Adrenal gland (tissue), 9 donors: ENCODE measurements at regions not wholly inside any gene's neighbourhood (a gene's known extent, or its start where the extent isn't known, plus 50 kb on each side); places are given as distances from the start of the nearest gene placed in this dataset.

Experiments
- DNase-seq, 7 donors: peaks; one replicate each; pipeline ENCODE4 v3.0.0-alpha.2; 2019 to 2020
- H3K27ac ChIP-seq, 5 donors: fragments of 200-600 bp; sonication (generic) in 4 of 5; 1 replicate in 3 of 5; 2 replicates in 2 of 5; pipeline versions ENCODE4 v1.5.1 to v1.8.0; 2016 to 2020; ENCODE audit warnings: mild to moderate bottlenecking in 1 of 5
- H3K27me3 ChIP-seq: fragments of 200-600 bp; 2 replicates; pipeline ENCODE4 v1.8.0; 2021
- H3K36me3 ChIP-seq, 2 donors: fragments of 200-600 bp; replicated peaks in 1 of 2; 1 replicate in 1 of 2; 2 replicates in 1 of 2; pipeline versions ENCODE4 v1.5.1 to v1.8.0; 2018 to 2022
- H3K4me1 ChIP-seq, 2 donors: fragments of 200-600 bp; replicated peaks in 1 of 2; 1 replicate in 1 of 2; 2 replicates in 1 of 2; pipeline versions ENCODE4 v1.5.1 to v1.8.0; 2018 to 2021
- H3K4me3 ChIP-seq, 4 donors: fragments of 200-600 bp; sonication (generic) in 3 of 4; one replicate each; pipeline ENCODE4 v1.5.1; 2016 to 2018
- H3K9me3 ChIP-seq, 3 donors: fragments of 200-600 bp; sonication (generic) in 1 of 3; replicated peaks in 1 of 3; 1 replicate in 2 of 3; 2 replicates in 1 of 3; pipeline versions ENCODE4 v1.5.1 to v1.8.0; 2016 to 2021
- POLR2A ChIP-seq, 2 donors: fragments of 450-650 bp; IDR thresholded peaks; one replicate each; pipeline ENCODE4 v1.6.1; 2017; ENCODE audit warnings: antibody characterized with exemption in 2 of 2, mild to moderate bottlenecking in 2 of 2, moderate library complexity in 1 of 2
- WGBS, 4 donors: extraction: QIAGEN DNeasy Blood & Tissue Kit in 2 of 4; methylation state at CpG; one replicate each; pipeline versions ENCODE4 v1.1.5 to v1.1.7; 2013 to 2017; 5-methylcytosine and 5-hydroxymethylcytosine counted together
- intact Hi-C, 2 donors: fragments of 100-400 bp; cut with DNase I; formaldehyde crosslinking; loops; one replicate each; pipeline versions ENCODE4 v1.14.1 to v1.15.0; 2022 to 2023
- TF ChIP-seq, protein P1 (sequence below), 6 experiments: fragments of 450-650 bp in 4 of 6; fragments of 200-600 bp in 2 of 6; sonication (generic) in 1 of 6; IDR thresholded peaks; 1 replicate in 5 of 6; 2 replicates in 1 of 6; pipeline versions ENCODE4 v1.5.1 to v1.8.0; 2016 to 2021; ENCODE audit warnings: antibody characterized with exemption in 6 of 6, mild to moderate bottlenecking in 2 of 6, moderate library complexity in 1 of 6
- donor health status: healthy with polysubstance abuse.
- donor health status: Bipolar disorder and iron deficiency.
- donor health status: DM: yes; HTN: yes; CAD: no.
- donor health status: DM: no; HTN: no; CAD: no.
- donor health status: DM: no; HTN: no; CAD: no.

DNA sequence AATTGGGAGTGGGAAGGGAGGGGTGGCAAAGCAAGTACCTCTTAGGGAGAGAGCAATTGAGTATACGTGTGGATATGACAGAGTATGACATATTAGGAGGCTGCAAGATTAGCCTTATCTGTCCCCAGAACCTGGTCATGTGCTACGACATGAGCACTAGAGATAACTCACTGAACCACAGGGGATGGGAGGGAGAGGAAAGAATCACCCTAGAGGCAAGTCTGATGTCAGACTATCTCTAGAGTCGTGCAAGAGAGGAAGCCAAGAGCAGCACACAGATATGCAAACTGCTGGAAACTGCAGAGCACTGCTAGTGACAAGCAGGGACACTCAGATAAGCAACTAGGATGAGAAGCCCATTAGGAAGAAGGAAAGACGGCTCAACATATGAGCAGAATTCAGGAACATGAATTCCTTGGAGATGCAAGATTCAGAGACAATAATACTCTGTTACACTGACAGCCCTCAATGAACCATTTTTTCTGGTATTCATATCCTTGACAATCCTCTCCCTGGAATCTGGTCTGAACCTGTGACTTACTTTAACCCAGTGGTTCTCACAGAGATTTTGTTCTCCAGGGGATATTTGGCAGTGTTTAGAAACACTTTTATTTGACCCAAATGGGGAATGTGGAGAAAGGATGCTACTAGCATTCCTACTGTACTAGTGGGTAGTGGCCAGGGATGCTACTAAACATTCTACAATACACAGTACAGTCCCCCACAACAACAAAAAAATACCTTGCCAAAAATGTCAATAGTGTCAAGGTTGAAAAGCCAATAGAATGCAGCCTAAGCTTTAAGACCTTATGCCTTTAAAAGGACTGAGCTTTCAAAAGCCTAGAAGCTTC, 84.0 kb upstream of the BMP2K start:
- Histone ChIP-seq H3K4me3 (no peak overlapping the region), H3K27me3 (no peaks in the 10 kb centered on the region), H3K4me1 (peaks cover 8 to 25% of the 10 kb centered on the region in 2 donors), H3K27ac (no peak overlapping the region), H3K9me3 (no peaks in the 10 kb centered on the region), H3K36me3 (no peaks in the 10 kb centered on the region)
- 16 to 33% (median 27%) methylated on average over 4 of the region's 4 CpGs for WGBS, 4 donors
- peak; percentile 21 to 68 (median 38) for DNase-seq
- intact Hi-C loops = no loop called here
- TF ChIP-seq, protein P1, sequence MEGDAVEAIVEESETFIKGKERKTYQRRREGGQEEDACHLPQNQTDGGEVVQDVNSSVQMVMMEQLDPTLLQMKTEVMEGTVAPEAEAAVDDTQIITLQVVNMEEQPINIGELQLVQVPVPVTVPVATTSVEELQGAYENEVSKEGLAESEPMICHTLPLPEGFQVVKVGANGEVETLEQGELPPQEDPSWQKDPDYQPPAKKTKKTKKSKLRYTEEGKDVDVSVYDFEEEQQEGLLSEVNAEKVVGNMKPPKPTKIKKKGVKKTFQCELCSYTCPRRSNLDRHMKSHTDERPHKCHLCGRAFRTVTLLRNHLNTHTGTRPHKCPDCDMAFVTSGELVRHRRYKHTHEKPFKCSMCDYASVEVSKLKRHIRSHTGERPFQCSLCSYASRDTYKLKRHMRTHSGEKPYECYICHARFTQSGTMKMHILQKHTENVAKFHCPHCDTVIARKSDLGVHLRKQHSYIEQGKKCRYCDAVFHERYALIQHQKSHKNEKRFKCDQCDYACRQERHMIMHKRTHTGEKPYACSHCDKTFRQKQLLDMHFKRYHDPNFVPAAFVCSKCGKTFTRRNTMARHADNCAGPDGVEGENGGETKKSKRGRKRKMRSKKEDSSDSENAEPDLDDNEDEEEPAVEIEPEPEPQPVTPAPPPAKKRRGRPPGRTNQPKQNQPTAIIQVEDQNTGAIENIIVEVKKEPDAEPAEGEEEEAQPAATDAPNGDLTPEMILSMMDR (IDR thresholded peaks at IDR 0.05) = peak in 1 of 6 experiments; percentile 16
- TF ChIP-seq POLR2A (IDR thresholded peaks at IDR 0.05) = no peak

DNA sequence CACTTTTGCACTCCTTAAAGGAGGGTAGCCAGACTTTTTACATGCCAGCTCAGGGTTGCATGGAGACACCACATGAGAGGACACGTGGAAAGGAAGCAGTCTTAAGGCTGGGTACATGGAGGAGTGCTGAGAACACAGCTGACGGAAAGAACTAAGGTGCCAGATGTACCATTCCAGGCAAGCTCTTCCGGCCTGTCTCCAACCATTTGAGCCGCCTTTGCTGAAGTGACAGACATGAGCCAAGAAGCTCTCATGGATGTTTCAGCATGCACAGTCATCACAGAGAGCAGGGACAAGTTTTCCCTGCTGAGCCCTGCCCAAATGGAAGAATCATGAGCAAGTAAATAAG, 83.4 kb upstream of the BMP2K start:
- 83 to 92% (median 85%) methylated on average over 4 of the region's 4 CpGs for WGBS, 4 donors
- intact Hi-C loops = no loop called here

DNA sequence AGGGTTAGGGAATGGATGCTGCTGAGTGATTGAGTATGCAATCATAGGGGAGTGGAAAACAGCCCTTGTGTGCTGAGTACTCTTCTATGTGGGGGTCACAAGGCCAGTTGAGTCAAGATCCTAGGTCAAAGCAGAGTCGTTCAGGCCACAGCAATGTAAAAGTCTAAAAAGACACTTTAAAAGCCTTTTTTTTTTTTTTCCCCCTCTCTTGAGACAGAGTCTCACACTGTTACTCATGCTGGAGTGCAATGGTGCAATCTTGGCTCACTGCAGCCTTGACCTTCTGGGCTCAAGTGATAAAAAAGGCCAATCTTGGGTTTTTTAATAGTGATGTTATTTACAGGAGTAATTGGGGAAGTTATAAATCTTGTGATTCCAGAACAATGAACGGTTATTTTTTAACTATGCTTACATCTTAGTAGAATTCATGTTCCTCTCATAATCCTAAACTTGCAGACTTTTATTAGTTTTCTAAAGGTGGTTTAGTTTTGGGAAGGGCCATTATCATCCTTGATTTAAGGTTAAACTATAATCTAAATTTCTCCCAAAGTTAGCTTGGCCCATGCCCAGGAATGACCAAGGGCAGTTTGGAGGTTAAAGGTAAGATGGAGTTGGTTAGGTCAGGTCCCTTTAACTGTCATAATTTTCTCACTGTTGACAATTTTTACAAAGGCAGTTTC, 82.2 kb upstream of the BMP2K start:
- Histone ChIP-seq H3K9me3 (no peaks in the 10 kb centered on the region), H3K4me1 (peaks cover 8 to 25% of the 10 kb centered on the region in 2 donors), H3K36me3 (no peaks in the 10 kb centered on the region), H3K4me3 (no peak overlapping the region), H3K27ac (no peak overlapping the region), H3K27me3 (no peaks in the 10 kb centered on the region)
- TF ChIP-seq, protein P1 (IDR thresholded peaks at IDR 0.05) = no peak
- TF ChIP-seq POLR2A (IDR thresholded peaks at IDR 0.05) = no peak
- peak in 6 of 7 donors; percentile 49 to 76 (median 64) for DNase-seq
- WGBS, 4 donors = 0 to 12% (median 6%) methylated on average over 2 of the region's 2 CpGs
- intact Hi-C loops = no loop called here

More for the DNA sequence above, 83.4 kb upstream of the BMP2K start:
- Histone ChIP-seq H3K27ac (no peak overlapping the region), H3K27me3 (no peaks in the 10 kb centered on the region), H3K36me3 (no peaks in the 10 kb centered on the region), H3K4me3 (no peak overlapping the region), H3K9me3 (no peaks in the 10 kb centered on the region), H3K4me1 (peaks cover 8 to 25% of the 10 kb centered on the region in 2 donors)
- TF ChIP-seq, protein P1 (IDR thresholded peaks at IDR 0.05) = no peak
- no peak for TF ChIP-seq POLR2A (IDR thresholded peaks at IDR 0.05)
- DNase-seq = peak in 1 of 7 donors; percentile 12

DNA sequence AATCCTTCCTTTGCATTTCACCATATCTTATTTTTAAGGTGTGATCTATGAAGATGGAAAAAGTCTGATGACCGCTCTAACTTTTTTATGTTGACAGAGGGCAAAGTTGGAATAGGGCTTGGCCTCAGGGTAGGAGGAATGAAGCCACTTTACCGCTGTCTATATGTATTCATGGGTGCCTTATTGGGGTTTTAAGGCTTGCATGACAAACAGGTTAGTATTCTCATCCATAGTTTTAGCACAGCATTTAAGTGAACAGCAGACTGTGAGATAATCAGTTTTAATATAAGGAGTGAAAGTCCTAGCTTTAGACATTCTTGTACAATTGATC, 81.7 kb upstream of the BMP2K start:
- 90 to 100% (median 96%) methylated on average over 2 of the region's 2 CpGs for WGBS, 4 donors
- intact Hi-C loops = no loop called here
- no peak for DNase-seq
- Histone ChIP-seq H3K9me3 (no peaks in the 10 kb centered on the region), H3K4me1 (peaks cover 8 to 25% of the 10 kb centered on the region in 2 donors), H3K27ac (no peak overlapping the region), H3K27me3 (no peaks in the 10 kb centered on the region), H3K4me3 (no peak overlapping the region), H3K36me3 (no peaks in the 10 kb centered on the region)
- no peak for TF ChIP-seq POLR2A (IDR thresholded peaks at IDR 0.05)
- TF ChIP-seq, protein P1 (IDR thresholded peaks at IDR 0.05) = no peak
